PC-9 (cell line): ENCODE measurements at regions not wholly inside any gene's neighbourhood (a gene's known extent, or its start where the extent isn't known, plus 50 kb on each side); places are given as distances from the start of the nearest gene placed in this dataset.
"Not testable (repeated sequence)": the region's sequence is repeated elsewhere in the genome, so short reads cannot be mapped to it uniquely, and the experiment has no call there.

Experiments used
- BruUV-seq: library from RNA; stranded (reverse); fragments of 400-500 nt; replicated peaks from 2 replicates; lab custom pipeline; 2021; lab: Mats Ljungman, UMichigan
- CTCF ChIA-PET: fragments of 300-600 bp; sonication (Branson Sonifier 250); formaldehyde crosslinking; loops from one replicate; lab custom pipeline; 2022; ENCODE audit warnings: antibody characterized with exemption; lab: Charles Lee
- POLR2A ChIA-PET: fragments of 300-600 bp; sonication (Branson Sonifier 250); formaldehyde crosslinking; loops from one replicate; lab custom pipeline; 2022; ENCODE audit warnings: antibody characterized with exemption; ENCODE audit not compliant: unreplicated experiment; lab: Charles Lee
- DNase-seq, 2 experiments: peaks; one replicate each; pipeline versions ENCODE4 v3.0.0 to v3.0.0-alpha.2; 2015 to 2022; ENCODE audit warnings: mixed read lengths in 1 of 2
- H2AFZ ChIP-seq: fragments of 200-600 bp; sonication (generic); 2 replicates; pipeline ENCODE4 v1.8.1; 2017; ENCODE audit warnings: antibody characterized with exemption
- H3F3A ChIP-seq: fragments of 200-600 bp; sonication (generic); 2 replicates; pipeline ENCODE4 v1.8.1; 2017; ENCODE audit warnings: antibody characterized with exemption, mild to moderate bottlenecking, low read depth; ENCODE audit not compliant: insufficient read depth
- H3K27ac ChIP-seq: fragments of 200-600 bp; sonication (generic); 2 replicates; pipeline ENCODE4 v1.6.1; 2016; ENCODE audit warnings: mixed run types
- H3K27me3 ChIP-seq: fragments of 200-600 bp; sonication (generic); 2 replicates; pipeline ENCODE4 v1.6.1; 2016; ENCODE audit warnings: low read depth, mixed run types; ENCODE audit not compliant: insufficient read depth
- H3K36me3 ChIP-seq: fragments of 200-600 bp; sonication (generic); 2 replicates; pipeline ENCODE4 v1.6.1; 2016; ENCODE audit warnings: low read depth, mixed run types
- H3K4me1 ChIP-seq: fragments of 200-600 bp; sonication (generic); replicated peaks from 2 replicates; pipeline ENCODE4 v1.6.1; 2016; ENCODE audit warnings: mixed run types; ENCODE audit not compliant: insufficient read depth
- H3K4me2 ChIP-seq: fragments of 200-600 bp; sonication (generic); 2 replicates; pipeline ENCODE4 v1.6.1; 2017; ENCODE audit warnings: mixed run types
- H3K4me3 ChIP-seq: fragments of 200-600 bp; sonication (generic); 2 replicates; pipeline ENCODE4 v1.6.1; 2016; ENCODE audit warnings: mixed run types
- H3K79me2 ChIP-seq: fragments of 200-600 bp; sonication (generic); 2 replicates; pipeline ENCODE4 v1.6.1; 2017; ENCODE audit warnings: low read depth, mixed run types
- H3K9me2 ChIP-seq: fragments of 200-600 bp; sonication (generic); 2 replicates; pipeline ENCODE4 v1.8.1; 2017; ENCODE audit warnings: mild to moderate bottlenecking; ENCODE audit not compliant: insufficient read depth
- H3K9me3 ChIP-seq: fragments of 200-600 bp; sonication (generic); 2 replicates; pipeline ENCODE4 v1.8.1; 2016; ENCODE audit warnings: low read depth; ENCODE audit not compliant: insufficient read depth
- H4K20me1 ChIP-seq: fragments of 200-600 bp; sonication (generic); 2 replicates; pipeline ENCODE4 v1.8.1; 2017; ENCODE audit not compliant: insufficient read depth
- EZH2 ChIP-seq: fragments of 200-600 bp; sonication (generic); IDR thresholded peaks from 2 replicates; pipeline ENCODE4 v1.8.0; 2017; ENCODE audit warnings: antibody characterized with exemption, low read depth
- intact Hi-C: fragments of 100-400 bp; cut with micrococcal nuclease; formaldehyde crosslinking; loops from one replicate; pipeline ENCODE4 v1.10.0; 2022; ENCODE audit not compliant: unreplicated experiment
- TF ChIP-seq, protein P1 (sequence below): fragments of 200-600 bp; sonication (generic); conservative IDR thresholded peaks from 2 replicates; pipeline ENCODE4 v1.6.1; 2017; ENCODE audit warnings: mixed run types, antibody characterized with exemption, mild to moderate bottlenecking, moderate library complexity

DNA sequence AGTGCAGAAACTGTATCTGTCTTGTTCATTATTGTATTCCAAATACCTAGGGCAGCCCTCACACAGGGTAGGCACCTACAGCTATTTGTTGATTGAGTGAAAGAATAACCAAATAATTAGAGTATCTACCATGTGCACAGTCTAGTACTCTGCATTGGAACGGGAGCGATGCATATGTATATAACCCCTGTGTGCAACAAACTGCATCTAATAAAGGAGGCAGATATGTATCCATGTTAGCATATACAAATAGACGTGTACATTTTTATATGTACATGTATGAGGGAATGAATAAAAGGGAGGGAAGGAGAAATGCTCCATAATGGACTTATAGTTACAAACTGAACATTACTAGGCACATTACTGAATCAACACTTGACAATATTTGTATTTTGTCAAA lies 191.3 kb upstream of the PTPRZ1 start:
- Histone ChIP-seq H3K4me3 (no peak overlapping the region), H3K9me2 (no peaks in the 10 kb centered on the region), H3K27ac (no peak overlapping the region), H3K27me3 (no peaks in the 10 kb centered on the region), H2AFZ (no peak overlapping the region), H3K79me2 (no peaks in the 10 kb centered on the region), H3K9me3 (no peaks in the 10 kb centered on the region), H3K4me2 (no peak overlapping the region), H3K4me1 (no peaks in the 10 kb centered on the region), H4K20me1 (no peaks in the 10 kb centered on the region), H3K36me3 (no peaks in the 10 kb centered on the region), H3F3A (no peaks in the 10 kb centered on the region)
- TF ChIP-seq EZH2: no peak
- TF ChIP-seq, protein P1, sequence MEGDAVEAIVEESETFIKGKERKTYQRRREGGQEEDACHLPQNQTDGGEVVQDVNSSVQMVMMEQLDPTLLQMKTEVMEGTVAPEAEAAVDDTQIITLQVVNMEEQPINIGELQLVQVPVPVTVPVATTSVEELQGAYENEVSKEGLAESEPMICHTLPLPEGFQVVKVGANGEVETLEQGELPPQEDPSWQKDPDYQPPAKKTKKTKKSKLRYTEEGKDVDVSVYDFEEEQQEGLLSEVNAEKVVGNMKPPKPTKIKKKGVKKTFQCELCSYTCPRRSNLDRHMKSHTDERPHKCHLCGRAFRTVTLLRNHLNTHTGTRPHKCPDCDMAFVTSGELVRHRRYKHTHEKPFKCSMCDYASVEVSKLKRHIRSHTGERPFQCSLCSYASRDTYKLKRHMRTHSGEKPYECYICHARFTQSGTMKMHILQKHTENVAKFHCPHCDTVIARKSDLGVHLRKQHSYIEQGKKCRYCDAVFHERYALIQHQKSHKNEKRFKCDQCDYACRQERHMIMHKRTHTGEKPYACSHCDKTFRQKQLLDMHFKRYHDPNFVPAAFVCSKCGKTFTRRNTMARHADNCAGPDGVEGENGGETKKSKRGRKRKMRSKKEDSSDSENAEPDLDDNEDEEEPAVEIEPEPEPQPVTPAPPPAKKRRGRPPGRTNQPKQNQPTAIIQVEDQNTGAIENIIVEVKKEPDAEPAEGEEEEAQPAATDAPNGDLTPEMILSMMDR: no peak
- ChIA-PET CTCF (no interaction called here), POLR2A (no interaction called here)
- intact Hi-C loops: no loop called here
- DNase-seq: no peak
- BruUV-seq: no TSS peak

- intact Hi-C loops: no loop called here
- H4K20me1 ChIP-seq: no peaks in the 10 kb centered on the region
- no peak for DNase-seq
- no peaks in the 10 kb centered on the region for H3F3A ChIP-seq
- no peaks in the 10 kb centered on the region for H3K9me3 ChIP-seq
- peak overlapping the region; percentile 59; the same call in 1 of the 2 replicates for H2AFZ ChIP-seq
- H3K27me3 ChIP-seq: no peaks in the 10 kb centered on the region
- no peaks in the 10 kb centered on the region for H3K9me2 ChIP-seq
- no peak overlapping the region for H3K4me3 ChIP-seq
- TF ChIP-seq, protein P1: no peak
- no peak for TF ChIP-seq EZH2
- no peaks in the 10 kb centered on the region for H3K4me1 ChIP-seq
- ChIA-PET POLR2A (no interaction called here), CTCF (no interaction called here)
- H3K79me2 ChIP-seq: no peaks in the 10 kb centered on the region
- no peak overlapping the region for H3K4me2 ChIP-seq
- no peak overlapping the region for H3K27ac ChIP-seq
- BruUV-seq: no TSS peak
- H3K36me3 ChIP-seq: no peaks in the 10 kb centered on the region
These were observed 196.8 kb upstream of the PTPRZ1 start for GRCh38 chr7:121676168-121676567.

DNA sequence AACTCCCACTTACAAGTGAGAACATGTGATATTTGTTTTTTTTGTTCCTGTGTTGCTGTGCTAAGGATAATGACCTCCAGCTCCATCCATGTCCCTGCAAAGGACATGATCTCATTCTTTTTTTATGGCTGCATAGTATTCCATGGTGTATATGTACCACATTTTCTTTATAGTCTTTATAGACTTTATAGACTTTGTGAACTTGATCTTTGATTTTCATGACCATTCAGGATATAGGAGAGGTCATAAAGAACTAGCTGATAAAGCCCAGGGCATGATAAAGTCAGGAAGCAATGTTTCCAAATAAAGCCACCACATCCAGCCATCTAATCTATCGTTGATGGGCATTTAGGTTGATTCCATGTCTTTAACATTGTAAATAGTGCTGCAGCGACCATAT lies 198.5 kb upstream of the PTPRZ1 start:
- H3K9me3 ChIP-seq, H3F3A ChIP-seq, H3K27ac ChIP-seq, H3K4me2 ChIP-seq, H2AFZ ChIP-seq, POLR2A ChIA-PET, H3K4me3 ChIP-seq, H3K9me2 ChIP-seq, H3K79me2 ChIP-seq, DNase-seq, intact Hi-C loops, BruUV-seq, H4K20me1 ChIP-seq, H3K27me3 ChIP-seq, CTCF ChIA-PET, H3K4me1 ChIP-seq, H3K36me3 ChIP-seq: not testable (repeated sequence)

- POLR2A ChIA-PET: no interaction called here
- no peaks in the 10 kb centered on the region for H3K9me3 ChIP-seq
- no peak overlapping the region for H2AFZ ChIP-seq
- H3K36me3 ChIP-seq: no peaks in the 10 kb centered on the region
- H4K20me1 ChIP-seq: no peaks in the 10 kb centered on the region
- H3F3A ChIP-seq: no peaks in the 10 kb centered on the region
- H3K79me2 ChIP-seq: no peaks in the 10 kb centered on the region
- TF ChIP-seq, protein P1: no peak
- no peak for TF ChIP-seq EZH2
- no peak for DNase-seq
- BruUV-seq: no TSS peak
- no peaks in the 10 kb centered on the region for H3K9me2 ChIP-seq
- no peaks in the 10 kb centered on the region for H3K27me3 ChIP-seq
- no peak overlapping the region for H3K4me3 ChIP-seq
- intact Hi-C loops: no loop called here
- CTCF ChIA-PET: no interaction called here
- no peaks in the 10 kb centered on the region for H3K4me1 ChIP-seq
- no peak overlapping the region for H3K4me2 ChIP-seq
- H3K27ac ChIP-seq: no peak overlapping the region
These were observed 203.8 kb upstream of the PTPRZ1 start for GRCh38 chr7:121669144-121669543.
